Common myeloid progenitor, CD34-positive (primary cell): ENCODE measurements at regions not wholly inside any gene's neighbourhood (a gene's known extent, or its start where the extent isn't known, plus 50 kb on each side); places are given as distances from the start of the nearest gene placed in this dataset.

ENCODE experiments used
- CTCF ChIA-PET: fragments of 350-600 bp; sonication (Branson Sonifier 250); formaldehyde crosslinking; loops from one replicate; lab custom pipeline; 2021; ENCODE audit warnings: antibody characterized with exemption; lab: Charles Lee
- POLR2A ChIA-PET: fragments of 350-600 bp; sonication (Branson Sonifier 250); formaldehyde crosslinking; loops from one replicate; lab custom pipeline; 2021; ENCODE audit warnings: antibody characterized with exemption; lab: Charles Lee
- DNase-seq, 3 donors: peaks; one replicate each; pipeline versions ENCODE4 v3.0.0 to v3.0.0-alpha.2; 2013
- H3K27ac ChIP-seq, 2 experiments: 1 replicate in 1 of 2; 2 replicates in 1 of 2; pipeline ENCODE4 v1.7.0; 2013; ENCODE audit warnings: inconsistent platforms in 2 of 2, low read length in 2 of 2, mild to moderate bottlenecking in 2 of 2, low read depth in 1 of 2, moderate library complexity in 1 of 2; ENCODE audit not compliant: severe bottlenecking in 2 of 2, insufficient read depth in 1 of 2, poor library complexity in 1 of 2
- H3K27me3 ChIP-seq, 5 experiments: replicated peaks in 2 of 5; 1 replicate in 3 of 5; 2 replicates in 2 of 5; pipeline versions ENCODE4 v1.6.1 to v1.7.0; 2013; ENCODE audit warnings: low read length in 4 of 5, mild to moderate bottlenecking in 2 of 5, moderate library complexity in 2 of 5, inconsistent platforms in 1 of 5; ENCODE audit not compliant: insufficient read depth in 5 of 5, control insufficient read depth in 4 of 5
- H3K36me3 ChIP-seq, 4 experiments: 1 replicate in 2 of 4; 2 replicates in 2 of 4; pipeline versions ENCODE4 v1.6.1 to v1.7.0; 2013; ENCODE audit warnings: low read length in 3 of 4, control low read depth in 1 of 4, mild to moderate bottlenecking in 1 of 4; ENCODE audit not compliant: control insufficient read depth in 4 of 4, insufficient read depth in 4 of 4
- H3K4me1 ChIP-seq, 4 experiments: 1 replicate in 3 of 4; 2 replicates in 1 of 4; pipeline versions ENCODE4 v1.6.1 to v1.7.1; 2013; ENCODE audit warnings: low read length in 3 of 4, mild to moderate bottlenecking in 3 of 4, control low read depth in 1 of 4, inconsistent platforms in 1 of 4, moderate library complexity in 1 of 4; ENCODE audit not compliant: control insufficient read depth in 4 of 4, insufficient read depth in 4 of 4; ENCODE audit errors: control extremely low read depth in 1 of 4
- H3K4me3 ChIP-seq, 7 experiments: 1 replicate in 4 of 7; 2 replicates in 3 of 7; pipeline versions ENCODE4 v1.5.1 to v1.7.0; 2013; ENCODE audit warnings: mild to moderate bottlenecking in 7 of 7, low read length in 6 of 7, moderate library complexity in 6 of 7, inconsistent platforms in 2 of 7, low read depth in 2 of 7, control low read depth in 1 of 7; ENCODE audit not compliant: insufficient read depth in 4 of 7, control insufficient read depth in 1 of 7; ENCODE audit errors: extremely low read depth in 1 of 7
- H3K9me3 ChIP-seq, 5 experiments: 1 replicate in 4 of 5; 2 replicates in 1 of 5; pipeline versions ENCODE4 v1.6.1 to v1.7.1; 2013; ENCODE audit warnings: low read length in 4 of 5, mild to moderate bottlenecking in 2 of 5, inconsistent platforms in 1 of 5, low read depth in 1 of 5, moderate library complexity in 1 of 5; ENCODE audit not compliant: control insufficient read depth in 4 of 5, insufficient read depth in 2 of 5; ENCODE audit errors: control extremely low read depth in 1 of 5
- WGBS: methylation state at CpG from one replicate; pipeline ENCODE4 v1.1.5; 2013; ENCODE audit not compliant: insufficient coverage; 5-methylcytosine and 5-hydroxymethylcytosine counted together

DNA sequence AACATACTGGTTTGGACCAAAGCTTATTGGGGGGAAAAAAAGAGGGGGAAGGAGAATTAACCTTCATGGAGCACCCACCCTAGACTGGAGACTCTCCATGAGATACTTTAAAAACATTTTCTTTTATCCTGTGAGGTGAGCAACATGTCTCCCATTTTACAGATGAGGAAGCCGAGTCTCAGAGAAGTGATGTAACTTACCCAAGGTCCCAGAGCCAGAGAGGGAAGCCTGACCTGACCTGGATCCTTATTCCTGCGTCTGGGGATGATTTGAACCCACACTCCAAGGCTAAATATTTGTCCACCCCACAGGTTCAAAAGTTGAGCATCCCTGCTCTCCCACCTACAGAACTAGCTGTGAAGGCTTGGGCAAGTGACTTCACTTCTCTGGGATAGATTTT lies 137.9 kb upstream of the JUN start:
- DNase-seq, result no peak
- Histone ChIP-seq H3K36me3 (no peaks in the 10 kb centered on the region), H3K4me3 (no peak overlapping the region), H3K9me3 (no peaks in the 10 kb centered on the region), H3K27me3 (peaks cover 0 to 3% (median 0%) of the 10 kb centered on the region in 5 experiments), H3K27ac (no peak overlapping the region), H3K4me1 (peaks cover 4 to 10% (median 8%) of the 10 kb centered on the region in 4 experiments)
- 100% methylated on average over 1 of the region's 2 CpGs for WGBS
- ChIA-PET POLR2A (interaction anchor here (0.5 to 1.0 kb wide), 2 partner anchors 12 to 20 kb away, joined by 3 read pairs; no protein-coding TSS in a partner anchor), CTCF (interaction anchor here (1.2 to 1.7 kb wide), 3 partner anchors 10 to 24 kb away, joined by 3 to 6 read pairs (median 4); no protein-coding TSS in a partner anchor)

DNA sequence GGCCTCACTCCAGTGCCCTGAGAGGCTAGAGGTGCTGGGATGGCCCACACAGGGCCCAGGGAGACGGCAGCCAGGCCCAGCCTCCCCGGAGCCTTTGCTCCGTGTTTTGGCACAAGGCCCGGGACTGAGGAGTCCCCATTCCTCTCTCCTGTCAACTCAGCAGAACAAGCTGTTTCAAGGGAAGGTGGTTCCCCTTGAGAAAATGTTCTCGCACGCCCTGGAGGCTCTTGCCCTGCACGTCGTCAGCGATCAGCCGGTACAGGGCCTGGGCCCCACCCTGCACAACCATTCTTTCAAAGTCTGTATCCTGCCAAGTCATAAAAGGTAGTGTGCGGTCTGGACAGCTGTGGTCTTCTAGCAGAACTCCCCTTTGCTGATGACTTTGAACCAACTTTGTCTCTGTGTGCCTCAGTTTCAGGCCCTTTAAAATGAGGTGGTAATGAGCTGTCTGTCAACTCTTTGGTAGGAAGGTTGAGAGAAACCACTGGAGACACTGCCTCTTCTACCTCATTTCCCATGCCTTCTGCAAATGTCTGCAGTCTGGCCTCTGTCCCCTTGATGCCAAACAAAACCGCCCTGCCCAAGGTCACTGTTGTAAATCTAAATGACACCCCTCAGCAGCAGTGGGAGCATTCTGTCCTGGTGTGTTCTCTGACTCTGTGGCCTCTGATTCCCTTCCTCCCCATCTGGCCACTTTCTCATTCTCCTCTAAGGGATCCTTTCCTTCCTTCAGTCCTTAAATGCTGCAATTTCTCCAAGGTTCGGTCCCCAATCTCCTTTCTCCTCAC lies 138.6 kb upstream of the JUN start:
- H3K4me1 ChIP-seq, result peaks cover 4 to 10% (median 8%) of the 10 kb centered on the region in 4 experiments
- no peak overlapping the region for H3K4me3 ChIP-seq
- no peaks in the 10 kb centered on the region for H3K36me3 ChIP-seq
- H3K27ac ChIP-seq, result no peak overlapping the region
- ChIA-PET POLR2A (interaction anchor here (0.7 to 1.0 kb wide), 2 partner anchors 19 to 46 kb away, joined by 3 read pairs; no protein-coding TSS in a partner anchor), CTCF (interaction anchor here (0.9 to 1.4 kb wide), 3 partner anchors 9 to 70 kb away, joined by 3 to 4 read pairs (median 3); no protein-coding TSS in a partner anchor)
- peak in 2 of 3 donors; percentile 83 to 89 for DNase-seq
- H3K9me3 ChIP-seq, result no peaks in the 10 kb centered on the region
- H3K27me3 ChIP-seq, result peaks cover 0 to 3% (median 0%) of the 10 kb centered on the region in 5 experiments
- WGBS, result 23% methylated on average over 11 of the region's 13 CpGs

DNA sequence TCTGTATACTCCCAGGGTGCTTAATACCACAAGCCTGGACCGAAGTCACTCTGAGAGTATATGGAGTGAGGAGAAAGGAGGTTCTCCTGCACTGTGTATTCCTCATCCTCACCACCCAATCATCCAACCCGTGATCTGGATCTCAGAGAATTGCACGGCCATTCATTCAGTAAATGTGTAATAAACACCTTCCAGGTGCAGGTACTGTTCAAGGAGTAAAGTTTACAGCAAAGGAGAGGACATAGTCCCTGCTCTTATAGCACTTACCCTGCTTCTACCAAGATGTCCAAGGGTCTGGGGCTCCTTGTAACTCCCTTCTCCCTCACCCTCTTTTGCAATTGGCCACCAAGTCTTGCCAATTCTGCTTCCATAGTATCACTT lies 139.2 kb upstream of the JUN start:
- no peak overlapping the region for H3K4me3 ChIP-seq
- H3K9me3 ChIP-seq, result no peaks in the 10 kb centered on the region
- peaks cover 0 to 8% (median 3%) of the 10 kb centered on the region in 5 experiments for H3K27me3 ChIP-seq
- ChIA-PET CTCF (interaction anchor here (0.9 to 1.2 kb wide), 2 partner anchors 8 to 69 kb away, joined by 3 read pairs; no protein-coding TSS in a partner anchor), POLR2A (interaction anchor here (1.0 kb wide), 1 partner anchor 19 kb away, joined by 3 read pairs; no protein-coding TSS in a partner anchor)
- no peak overlapping the region for H3K27ac ChIP-seq
- DNase-seq, result no peak
- no CpG with 5 or more reads among the region's 3 CpGs for WGBS
- H3K36me3 ChIP-seq, result no peaks in the 10 kb centered on the region
- H3K4me1 ChIP-seq, result peaks cover 4 to 10% (median 8%) of the 10 kb centered on the region in 4 experiments

DNA sequence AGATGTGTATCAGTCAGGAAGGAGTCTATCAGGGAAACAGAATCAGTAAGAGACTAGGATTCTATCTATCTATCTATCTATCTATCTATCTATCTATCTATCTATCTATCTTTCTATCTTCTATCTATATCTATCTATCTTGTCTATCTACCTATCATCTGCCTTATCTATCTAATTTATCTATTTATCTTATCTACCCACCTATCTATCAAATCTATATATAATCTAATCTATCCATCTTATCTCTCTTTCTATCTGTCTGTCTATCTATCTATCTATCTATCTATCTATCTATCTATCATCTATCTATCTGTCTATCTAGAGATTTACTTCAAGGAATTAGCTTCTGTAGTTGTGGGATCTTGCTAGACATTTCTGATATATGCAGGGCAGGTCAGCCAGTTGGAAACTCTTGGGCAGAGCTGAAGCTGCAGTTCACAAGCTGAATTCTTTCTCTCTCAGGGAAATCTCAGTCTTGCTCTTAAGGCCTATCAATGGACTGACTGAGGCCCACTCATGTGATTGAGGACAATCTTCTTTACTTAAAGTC lies 140.2 kb upstream of the JUN start:
- CTCF ChIA-PET, result no interaction called here
- Histone ChIP-seq H3K4me3 (no peak overlapping the region), H3K36me3 (no peaks in the 10 kb centered on the region), H3K27ac (no peak overlapping the region), H3K9me3 (no peaks in the 10 kb centered on the region), H3K4me1 (peaks cover 4 to 10% (median 8%) of the 10 kb centered on the region in 4 experiments), H3K27me3 (peaks cover 0 to 12% (median 3%) of the 10 kb centered on the region in 5 experiments)
- DNase-seq, result no peak
- POLR2A ChIA-PET, result no interaction called here

DNA sequence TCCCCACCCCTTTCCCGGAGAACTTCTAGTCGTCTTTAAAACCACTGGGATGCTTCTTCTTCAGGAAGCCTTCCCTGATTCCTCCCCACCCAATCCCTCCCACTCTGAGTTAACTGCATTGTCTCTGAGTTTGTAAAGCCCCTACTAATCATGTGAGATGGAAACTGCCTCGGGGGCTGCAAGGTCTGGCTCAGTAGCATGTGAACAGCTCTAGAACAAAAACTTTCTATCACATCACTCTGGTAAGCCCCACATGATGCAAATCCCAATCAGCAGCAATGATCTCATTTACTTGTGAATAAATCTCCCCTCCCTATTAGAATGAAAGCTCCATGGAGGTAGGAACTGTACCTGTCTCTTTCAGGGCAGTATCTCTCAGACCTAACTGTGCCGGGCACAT lies 141.0 kb upstream of the JUN start:
- CTCF ChIA-PET, result no interaction called here
- no peak overlapping the region for H3K27ac ChIP-seq
- no peaks in the 10 kb centered on the region for H3K9me3 ChIP-seq
- no peak overlapping the region for H3K4me3 ChIP-seq
- POLR2A ChIA-PET, result no interaction called here
- H3K36me3 ChIP-seq, result no peaks in the 10 kb centered on the region
- 80% methylated on average over 1 of the region's 4 CpGs for WGBS
- peaks cover 2 to 10% (median 8%) of the 10 kb centered on the region in 4 experiments for H3K4me1 ChIP-seq
- H3K27me3 ChIP-seq, result peaks cover 0 to 12% (median 3%) of the 10 kb centered on the region in 5 experiments
- no peak for DNase-seq

DNA sequence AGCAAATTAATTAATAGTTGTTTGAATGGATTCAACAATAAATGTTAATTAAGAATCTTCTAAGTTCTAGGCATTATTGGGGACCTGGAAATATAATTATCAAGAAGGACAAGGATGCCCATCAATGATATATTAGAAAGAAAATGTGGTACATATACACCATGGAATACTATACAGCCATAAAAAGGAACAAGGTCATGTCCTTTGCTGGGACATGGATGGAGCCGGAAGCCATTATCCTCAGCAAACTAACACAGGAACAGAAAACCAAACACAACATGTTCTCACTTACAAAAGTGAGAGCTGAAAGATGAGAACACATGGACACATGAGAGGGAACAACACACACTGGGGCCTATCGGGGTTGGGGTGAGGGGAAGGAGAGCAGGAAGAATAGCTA lies 141.4 kb upstream of the JUN start:
- DNase-seq, result no peak
- no peaks in the 10 kb centered on the region for H3K36me3 ChIP-seq
- no peak overlapping the region for H3K27ac ChIP-seq
- 100% methylated on average over 1 of the region's 2 CpGs for WGBS
- H3K27me3 ChIP-seq, result peaks cover 0 to 12% (median 3%) of the 10 kb centered on the region in 5 experiments
- no peaks in the 10 kb centered on the region for H3K9me3 ChIP-seq
- ChIA-PET CTCF (interaction anchor here (0.8 kb wide), 1 partner anchor 815 kb away, joined by 3 read pairs; no protein-coding TSS in a partner anchor), POLR2A (interaction anchor here (0.6 kb wide), 1 partner anchor 47 kb away, joined by 3 read pairs; no protein-coding TSS in a partner anchor)
- H3K4me1 ChIP-seq, result peaks cover 2 to 10% (median 8%) of the 10 kb centered on the region in 4 experiments
- no peak overlapping the region for H3K4me3 ChIP-seq
